DMS 273 (cell line): ENCODE measurements at regions not wholly inside any gene's neighbourhood (a gene's known extent, or its start where the extent isn't known, plus 50 kb on each side); places are given as distances from the start of the nearest gene placed in this dataset.
"Not testable (repeated sequence)": the region's sequence is repeated elsewhere in the genome, so short reads cannot be mapped to it uniquely, and the experiment has no call there.

ENCODE experiments used
- DNase-seq: peaks from one replicate; lab custom pipeline; 2025; ENCODE audit not compliant: unreplicated experiment; lab: John Stamatoyannopoulos, UW

DNA sequence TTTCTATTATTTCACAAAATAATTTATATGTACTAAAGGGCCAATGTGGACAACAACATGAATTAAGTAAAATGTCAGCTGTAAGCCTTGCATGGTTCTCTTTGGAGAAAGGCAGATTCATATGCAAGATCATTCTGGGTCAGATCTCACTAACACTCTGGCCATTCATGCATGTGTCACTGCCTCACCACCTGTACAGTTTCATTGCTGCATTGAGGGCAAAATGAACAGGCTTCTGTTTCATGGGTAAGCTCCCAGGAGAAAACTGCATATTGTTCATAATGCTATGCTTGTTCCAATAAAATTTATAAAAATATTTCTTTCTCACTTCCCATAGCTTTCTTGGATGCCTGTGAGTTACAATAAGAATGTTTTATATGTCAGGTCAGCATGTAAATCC lies 275.2 kb downstream of the ZNF248 start:
- DNase-seq: no peak

DNA sequence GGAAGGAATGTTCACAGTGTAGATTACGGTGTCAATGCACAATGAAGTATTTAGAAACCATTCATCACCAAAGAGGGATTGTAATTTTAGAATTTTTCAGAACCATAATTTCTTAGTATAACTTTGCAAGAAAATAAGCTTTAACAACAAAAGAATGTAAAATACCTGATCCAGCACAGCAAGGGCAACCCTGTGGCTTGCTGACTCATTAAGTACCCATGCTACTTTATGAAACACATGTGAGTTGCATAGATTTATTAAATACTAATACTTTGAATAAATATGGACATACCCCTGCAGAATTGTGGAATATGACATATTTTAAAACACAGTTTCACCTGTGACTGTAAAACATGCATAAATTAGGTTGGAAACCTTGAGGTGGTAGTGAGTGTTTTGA lies 281.3 kb downstream of the ZNF248 start:
- no peak for DNase-seq

DNA sequence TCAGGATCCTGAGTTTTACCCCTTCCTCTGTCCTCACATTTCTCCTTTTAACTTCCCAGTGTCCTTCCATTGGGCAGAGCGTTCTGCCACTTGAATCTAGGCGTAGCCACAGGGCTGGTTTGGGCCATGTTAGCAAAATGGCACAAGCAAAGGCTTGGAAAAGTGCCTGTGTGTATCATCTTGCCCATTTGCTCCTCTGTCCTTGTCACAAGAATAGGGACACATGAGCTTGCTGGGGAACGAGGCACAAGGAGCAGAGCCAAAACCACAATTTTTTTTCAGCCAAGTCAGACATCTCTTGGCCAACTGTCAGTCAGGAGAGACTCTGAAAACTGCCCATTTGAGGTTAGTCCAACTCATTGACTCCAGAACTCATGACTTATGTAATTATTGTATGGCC lies 285.2 kb downstream of the ZNF248 start:
- no peak for DNase-seq

DNA sequence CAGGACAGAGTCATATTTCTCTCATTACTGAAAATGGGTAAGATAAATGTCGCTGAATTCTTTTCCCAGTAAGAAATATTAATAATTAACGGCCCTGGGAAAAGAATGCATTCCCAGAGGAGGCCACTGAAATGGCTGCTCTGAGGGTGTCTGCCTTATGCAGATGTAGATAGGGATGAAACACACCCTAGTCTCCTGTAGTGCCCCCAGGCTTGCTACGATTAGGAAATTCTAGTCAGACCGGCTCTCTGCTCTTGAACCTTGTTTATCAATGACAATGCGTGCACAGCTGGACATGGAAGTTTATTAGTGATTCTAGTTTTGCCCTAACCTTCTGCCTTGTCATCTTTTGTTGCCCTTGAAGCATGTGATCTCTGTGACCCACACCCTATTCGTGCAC lies 291.1 kb downstream of the ZNF248 start:
- DNase-seq: no peak

DNA sequence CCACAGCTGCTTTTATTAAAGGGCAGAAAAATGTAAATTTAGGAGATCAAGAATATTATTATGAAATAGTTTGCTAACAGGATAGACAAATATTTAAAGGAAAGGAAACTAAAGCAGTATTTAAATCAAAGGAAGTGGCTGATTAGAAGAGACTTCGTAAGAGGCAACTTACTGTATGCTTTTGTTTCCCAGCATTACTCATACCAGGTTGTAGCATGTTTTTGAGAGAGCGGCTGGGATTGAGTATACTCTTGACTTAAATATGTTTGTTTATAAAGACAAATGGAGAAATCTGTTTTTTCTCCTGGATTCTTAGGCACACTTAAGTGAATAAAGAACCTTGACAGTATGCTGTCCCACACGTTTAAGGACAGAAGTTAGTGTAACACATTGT lies 293.7 kb downstream of the ZNF248 start:
- DNase-seq: no peak

DNA sequence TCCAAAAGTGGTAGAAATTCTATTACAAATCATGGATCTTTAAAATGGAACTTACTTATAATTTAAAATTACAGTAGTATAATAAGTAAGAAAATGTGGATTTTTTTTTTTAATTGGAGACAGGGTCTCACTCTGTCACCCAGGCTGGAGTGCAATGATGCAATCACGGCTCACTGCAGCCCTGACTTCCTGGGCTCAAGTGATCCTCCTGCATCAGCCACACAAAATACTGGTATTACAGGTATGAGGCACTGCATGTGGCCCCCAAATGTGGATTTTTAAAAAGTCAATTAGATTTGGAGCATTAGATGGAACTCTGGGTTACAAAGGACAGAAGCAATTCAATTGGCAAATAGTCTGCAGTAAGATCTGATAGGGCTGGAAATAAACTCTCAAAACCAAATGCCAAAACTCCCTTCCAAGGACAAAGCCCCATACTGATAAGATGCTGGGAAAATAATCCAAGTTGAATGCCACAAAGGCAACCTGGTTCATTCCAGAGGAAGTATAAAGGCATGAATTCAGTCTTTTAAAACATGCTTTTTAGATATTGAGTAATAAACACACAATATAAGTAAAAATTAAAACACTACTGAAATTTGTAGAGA lies 294.2 kb downstream of the ZNF248 start:
- DNase-seq: no peak

DNA sequence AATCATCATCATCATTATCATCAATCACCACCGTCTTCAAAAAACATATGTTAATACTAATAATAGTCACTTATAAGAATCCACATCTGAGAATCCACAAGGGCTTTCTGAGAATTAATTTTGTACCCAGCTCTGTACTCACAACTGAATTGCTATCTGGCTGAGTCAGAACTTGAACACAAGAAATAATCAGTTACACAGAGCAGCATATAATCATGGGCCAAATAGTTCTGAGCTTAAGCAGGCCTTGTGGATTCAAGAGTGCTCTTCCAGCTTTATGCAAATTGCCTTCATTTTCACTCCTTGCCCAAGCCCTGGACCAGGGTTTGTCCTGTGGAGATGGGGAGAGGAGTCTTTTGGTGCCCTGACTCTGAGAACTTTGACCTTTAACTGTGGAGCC lies 304.5 kb downstream of the ZNF248 start:
- DNase-seq: no peak

DNA sequence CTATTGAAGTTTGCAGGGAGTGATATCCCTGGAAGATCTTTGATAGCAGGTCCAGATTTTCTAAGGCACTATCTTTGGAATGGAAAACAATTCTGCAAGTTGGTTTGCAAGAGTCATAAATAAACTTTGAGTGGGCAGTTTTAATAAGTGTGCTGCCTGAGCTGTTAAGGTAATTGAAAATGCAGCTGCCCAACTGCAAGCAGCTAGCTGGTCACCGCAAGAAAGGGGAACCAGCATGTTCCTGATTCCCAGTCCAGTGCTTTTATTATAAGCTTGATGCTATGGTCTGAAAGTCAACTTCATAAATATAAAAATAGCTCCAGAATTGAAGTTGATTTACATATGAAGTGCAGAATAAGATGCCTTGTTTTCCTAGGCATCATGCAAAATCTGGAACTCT lies 308.4 kb downstream of the ZNF248 start:
- no peak for DNase-seq

DNA sequence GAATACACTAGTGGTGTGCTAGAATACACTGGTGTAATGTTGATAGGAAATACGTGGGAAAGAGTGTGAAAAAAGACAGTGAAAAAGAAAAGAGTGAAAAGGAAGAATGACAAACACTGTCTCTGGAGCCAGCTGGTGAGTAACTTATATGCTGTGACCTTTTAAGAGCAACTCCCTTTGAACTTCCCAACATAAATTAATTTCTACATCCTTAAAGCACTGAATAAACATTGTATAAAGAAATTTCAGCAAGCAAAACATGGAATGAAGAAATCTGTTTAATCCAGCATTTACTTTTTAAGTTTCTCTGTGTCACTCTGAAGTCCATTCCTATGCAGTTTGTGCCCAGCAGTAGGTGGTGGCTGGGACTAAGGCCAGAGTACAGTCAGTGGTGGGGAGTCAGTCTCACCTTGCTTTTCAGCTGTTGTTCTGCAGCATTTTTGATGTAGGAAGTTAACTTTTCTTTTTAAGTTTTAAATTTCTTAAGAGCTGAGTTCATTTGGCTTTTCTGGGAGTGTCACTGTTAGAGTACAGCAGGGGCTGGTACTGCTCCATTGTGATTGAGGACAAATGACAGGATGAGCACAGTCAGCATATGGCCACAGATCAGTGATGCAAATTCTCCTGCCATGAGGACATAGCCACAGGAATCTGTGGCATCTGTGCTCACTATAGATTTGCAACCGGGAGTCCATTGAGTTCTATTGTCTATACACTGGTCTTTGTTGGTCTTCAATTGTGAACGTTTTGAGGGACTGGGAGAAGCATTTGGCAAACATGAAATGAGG lies 321.8 kb downstream of the ZNF248 start:
- no peak for DNase-seq

DNA sequence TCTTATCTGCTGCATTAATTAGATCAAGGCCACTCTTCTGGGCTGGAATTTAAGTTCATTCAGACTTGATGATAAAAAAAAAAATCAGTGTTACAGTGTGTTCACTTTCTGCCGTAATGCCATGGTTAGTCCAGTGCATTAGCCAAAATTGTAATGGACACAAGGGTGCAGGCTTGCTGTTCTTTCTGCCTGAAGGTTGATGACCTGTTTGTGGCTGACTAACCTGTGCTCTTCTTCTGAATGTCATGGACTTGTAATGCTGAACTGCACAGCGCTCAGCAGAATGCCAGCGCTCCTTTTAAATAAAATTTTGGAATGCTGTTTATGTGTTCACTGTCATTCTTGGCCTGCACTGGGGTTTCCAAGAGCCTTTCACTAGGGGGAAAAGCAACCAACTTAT lies 323.2 kb downstream of the ZNF248 start:
- DNase-seq: no peak

DNA sequence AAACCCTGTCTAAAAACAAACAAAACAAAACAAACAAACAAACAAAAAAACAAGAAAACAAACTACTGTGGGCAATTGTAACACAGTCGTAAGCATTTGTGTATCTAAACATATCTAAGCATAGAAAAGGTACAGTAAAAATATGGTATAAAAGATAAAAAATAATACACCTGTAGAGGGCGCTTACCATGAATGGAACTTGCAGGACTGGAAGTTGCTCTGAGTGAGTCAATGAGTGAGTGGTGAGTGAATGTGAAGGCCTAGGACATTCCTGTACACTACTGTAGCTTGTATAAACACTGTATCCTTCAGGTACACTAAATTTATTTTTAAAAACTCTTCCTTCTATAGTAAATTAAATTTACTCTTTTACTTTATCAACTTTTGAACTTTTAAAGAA lies 332.0 kb downstream of the ZNF248 start:
- peak; percentile 20 for DNase-seq

DNA sequence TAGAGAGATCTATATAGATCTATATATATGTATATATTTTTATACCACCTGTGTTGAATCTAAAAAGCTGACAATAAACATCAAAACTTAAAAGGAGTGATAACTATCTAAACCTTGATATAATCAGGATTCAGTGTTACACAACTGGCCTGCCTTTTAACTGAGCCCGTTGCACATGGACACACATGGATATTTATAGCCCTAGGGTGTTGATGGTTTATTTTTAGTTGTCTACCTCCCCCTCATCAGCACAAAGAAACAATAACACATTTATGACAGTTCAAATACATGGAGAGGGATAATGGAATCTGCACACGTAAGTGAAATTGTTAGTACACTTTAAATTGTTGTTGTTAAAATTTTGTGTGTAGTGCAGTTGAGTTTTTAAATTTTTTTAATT lies 336.9 kb downstream of the ZNF248 start:
- no peak for DNase-seq

DNA sequence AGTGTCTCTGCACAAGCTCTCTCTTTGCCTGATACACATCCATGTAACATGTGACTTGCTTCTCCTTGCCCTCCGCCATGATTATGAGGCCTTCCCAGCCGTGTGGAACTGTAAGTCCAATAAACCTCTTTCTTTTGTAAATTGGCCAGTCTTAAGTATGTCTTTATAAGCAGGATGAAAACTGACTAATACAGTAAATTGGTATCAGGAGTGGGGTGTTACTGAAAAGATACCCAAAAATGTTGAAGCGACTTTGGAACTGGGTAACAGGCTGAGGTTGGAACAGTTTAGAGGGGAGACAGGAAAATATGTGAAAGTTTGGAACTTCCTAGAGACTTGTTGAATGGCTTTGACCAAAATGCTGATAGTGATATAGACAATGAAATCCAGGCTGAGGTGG lies 346.9 kb downstream of the ZNF248 start:
- DNase-seq: not testable (repeated sequence)

DNA sequence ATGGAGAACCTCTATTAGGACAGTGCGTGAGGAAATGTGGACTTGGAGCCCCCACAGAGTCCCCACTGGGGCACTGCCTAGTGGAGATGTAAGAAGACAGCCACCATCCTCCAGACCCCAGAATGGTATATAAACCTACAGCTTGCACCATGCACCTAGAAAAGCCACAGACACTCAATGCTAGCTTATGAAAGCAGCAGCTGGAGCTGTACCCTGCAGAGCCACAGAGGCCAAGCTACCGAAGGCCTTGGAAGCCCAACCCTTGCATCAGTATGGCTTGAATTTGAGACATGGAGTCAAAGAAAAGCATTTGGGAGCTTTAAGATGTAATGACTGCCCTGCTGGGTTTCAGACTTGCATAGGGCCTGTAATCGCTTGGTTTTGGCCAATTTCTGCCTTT lies 361.3 kb downstream of the ZNF248 start:
- no peak for DNase-seq

DNA sequence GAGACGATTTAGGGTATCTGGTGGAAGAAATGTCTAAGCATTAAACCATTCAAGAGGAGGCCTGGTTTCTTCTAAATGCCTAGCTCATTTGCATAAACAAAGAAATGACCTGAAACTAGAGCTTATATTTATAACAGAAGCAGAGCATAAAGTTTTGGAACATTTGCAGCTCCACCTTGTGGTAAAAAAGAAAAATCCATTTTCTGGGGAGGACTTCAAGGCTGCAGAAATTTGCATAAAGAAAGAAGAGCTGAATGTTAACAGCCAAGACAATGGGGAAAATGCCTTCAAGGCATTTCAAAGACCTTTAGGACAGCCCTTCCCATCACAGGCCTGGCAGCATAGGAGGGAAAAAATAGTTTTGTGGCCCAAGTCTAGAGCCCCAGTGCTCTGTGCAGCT lies 362.0 kb downstream of the ZNF248 start:
- peak; percentile 2 for DNase-seq

DNA sequence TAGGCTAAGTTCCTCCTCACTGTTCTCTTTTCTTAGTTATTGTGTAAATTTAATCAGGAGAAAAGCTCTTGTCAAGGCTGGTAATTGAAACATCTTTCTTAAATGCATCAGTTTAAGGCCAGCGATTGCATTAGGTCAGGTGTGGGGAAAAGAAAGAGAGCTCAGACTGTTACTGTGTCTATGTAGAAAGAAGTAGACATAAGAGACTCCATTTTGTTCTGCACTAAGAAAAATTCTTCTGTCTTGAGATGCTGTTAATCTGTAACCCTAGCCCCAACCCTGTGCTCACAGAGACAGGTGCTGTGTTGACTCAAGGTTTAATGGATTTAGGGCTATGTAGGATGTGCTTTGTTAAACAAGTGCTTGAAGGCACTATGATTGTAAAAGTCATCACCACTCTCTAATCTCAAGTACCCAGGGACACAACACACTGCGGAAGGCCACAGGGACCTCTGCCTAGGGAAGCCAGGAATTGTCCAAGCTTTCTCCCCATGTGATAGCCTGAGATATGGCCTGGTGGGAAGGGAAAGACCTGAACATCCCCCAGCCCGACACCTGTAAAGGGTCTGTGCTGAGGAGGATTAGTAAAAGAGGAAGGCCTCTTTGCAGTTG lies 364.1 kb downstream of the ZNF248 start:
- not testable (repeated sequence) for DNase-seq

DNA sequence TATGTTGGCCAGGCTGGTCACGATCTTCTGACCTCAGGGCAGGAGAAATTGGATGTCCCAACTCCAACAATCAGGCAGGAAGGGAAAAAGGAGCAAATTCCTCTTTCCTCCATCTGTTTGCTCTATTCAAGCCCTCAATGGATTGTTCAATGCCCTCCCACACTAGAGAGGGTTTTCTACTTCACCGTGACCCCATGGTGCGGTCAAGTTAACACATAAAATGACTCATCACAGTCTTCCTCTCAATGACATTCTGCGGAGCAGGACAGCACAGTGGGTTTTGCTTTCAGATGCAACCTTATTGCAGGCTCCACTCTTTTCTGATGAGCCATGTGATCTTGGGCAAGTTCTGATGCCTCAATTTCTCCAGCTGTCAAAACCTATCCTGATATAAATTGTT lies 364.9 kb downstream of the ANKRD30A start:
- DNase-seq: no peak

DNA sequence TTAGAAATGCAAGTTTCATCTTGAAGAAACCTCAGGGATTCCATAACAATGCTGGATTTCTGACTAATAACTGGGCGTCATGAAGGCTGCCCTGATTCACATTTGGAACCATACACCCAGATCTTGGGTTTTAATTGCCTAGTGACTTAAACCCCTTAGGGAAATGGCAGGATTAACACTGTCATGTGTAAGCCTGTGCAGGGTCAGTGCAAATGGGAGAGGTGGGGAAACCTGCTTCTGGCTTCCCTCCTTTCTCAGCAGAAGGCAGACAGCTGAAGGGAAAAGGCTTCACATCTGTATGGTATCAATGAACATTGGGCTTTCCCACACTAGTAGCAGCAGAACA lies 364.2 kb downstream of the ANKRD30A start:
- no peak for DNase-seq

DNA sequence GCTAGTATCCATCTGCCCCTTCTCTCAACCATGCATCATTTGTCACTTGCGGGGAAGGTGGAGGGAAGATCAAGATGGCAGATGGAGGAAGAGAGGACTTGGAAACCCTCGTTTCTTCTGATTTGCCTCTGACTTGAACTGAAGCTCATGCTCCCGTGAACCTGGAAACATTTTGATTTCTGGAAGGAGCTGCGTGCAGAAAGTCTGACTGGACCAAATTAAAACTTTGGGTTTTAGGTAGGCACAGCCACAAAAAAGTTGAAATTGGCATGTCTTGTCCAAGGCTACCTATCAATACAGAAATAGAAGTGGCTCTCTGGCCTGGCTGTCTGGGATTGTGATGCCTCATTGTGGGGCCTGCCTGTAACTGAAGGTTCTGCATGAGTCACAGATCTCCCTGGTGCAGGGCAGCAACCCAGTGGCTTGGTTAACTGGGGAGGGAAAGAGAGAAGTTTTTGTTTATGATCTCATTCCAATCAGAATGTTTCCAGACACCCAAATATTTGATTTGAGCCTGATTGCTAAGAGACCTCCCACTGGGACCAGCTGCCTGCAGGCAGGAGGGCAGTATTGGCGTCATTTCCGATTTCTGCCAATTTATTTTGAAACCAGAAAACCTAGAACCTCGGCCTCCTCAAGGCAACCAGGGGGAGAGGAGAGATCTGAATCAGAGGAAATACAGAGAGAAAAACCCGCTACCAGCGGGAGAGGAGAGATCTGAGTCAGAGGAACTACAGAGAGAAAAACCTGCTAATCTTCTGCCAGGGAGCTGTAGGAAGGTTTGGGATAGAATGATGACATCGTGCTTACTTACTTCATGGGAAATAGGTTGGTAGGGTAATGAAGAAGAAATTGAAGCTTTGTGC lies 363.6 kb downstream of the ANKRD30A start:
- no peak for DNase-seq

DNA sequence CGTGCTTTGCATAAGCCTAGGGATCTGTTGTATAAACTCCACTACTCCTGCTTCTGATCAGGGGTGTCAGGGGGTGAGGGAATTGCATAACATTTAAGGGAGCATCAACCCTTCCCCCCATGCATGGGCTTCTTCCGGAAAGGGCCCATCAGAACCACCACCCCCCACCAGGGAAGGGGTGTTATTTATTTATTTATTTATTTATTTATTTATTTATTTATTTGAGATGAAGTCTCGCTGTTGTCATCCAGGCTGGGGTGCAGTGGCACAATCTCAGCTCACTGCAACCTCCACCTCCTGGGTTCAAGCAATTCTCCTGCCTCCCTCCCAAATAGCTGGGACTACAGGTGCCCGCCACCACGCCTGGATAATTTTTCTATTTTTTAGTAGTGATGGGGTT lies 355.2 kb downstream of the ANKRD30A start:
- not testable (repeated sequence) for DNase-seq

DNA sequence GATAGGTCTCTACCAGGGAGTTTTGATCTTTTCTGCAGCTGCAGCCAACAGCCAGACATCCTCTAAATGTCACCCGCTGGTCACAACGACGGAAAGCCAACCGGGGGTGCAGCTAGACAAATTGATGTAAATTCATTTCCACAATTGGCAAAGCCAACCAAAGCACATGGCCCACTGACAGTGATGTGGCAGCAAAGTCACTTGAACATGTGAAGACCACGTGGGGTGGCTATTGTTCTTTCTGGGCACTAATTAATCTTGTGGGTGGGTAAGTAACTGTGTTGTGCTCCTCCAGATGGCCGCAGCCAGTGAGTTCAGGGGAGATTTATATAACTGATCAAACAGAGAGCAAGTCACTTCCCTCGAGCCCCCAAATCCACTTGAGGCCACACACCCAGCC lies 354.1 kb downstream of the ANKRD30A start:
- no peak for DNase-seq

DNA sequence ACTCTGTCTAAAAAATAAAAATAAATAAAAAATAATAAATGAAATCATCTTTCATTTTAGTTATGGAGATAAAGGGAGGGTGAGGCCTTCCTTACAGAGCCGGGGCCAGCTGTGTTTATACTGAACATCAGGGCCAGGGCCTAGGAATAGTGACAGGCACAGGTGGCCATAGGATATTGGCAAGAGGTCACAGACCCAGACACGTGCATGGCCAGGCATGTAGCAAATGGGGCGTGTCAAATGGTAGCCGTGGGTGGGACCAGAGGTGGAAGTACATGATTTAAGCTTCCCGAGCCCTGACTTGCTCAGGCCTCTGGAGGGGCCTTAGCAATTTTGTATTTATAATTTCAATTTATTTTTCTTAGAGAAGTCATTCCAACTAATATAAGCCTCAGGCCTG lies 353.0 kb downstream of the ANKRD30A start:
- DNase-seq: no peak
